Panc1 (cell line): ENCODE measurements at regions not wholly inside any gene's neighbourhood (a gene's known extent, or its start where the extent isn't known, plus 50 kb on each side); places are given as distances from the start of the nearest gene placed in this dataset.

Source experiments
- CTCF ChIP-seq: fragments of 450-650 bp; IDR thresholded peaks from 2 replicates; pipeline ENCODE4 v1.5.1; 2017; ENCODE audit warnings: mild to moderate bottlenecking
- POLR2AphosphoS5 ChIP-seq: IDR thresholded peaks from 2 replicates; pipeline ENCODE4 v1.6.1; 2012; ENCODE audit warnings: mild to moderate bottlenecking, low read depth, low read length, moderate library complexity
- REST ChIP-seq, 2 experiments: IDR thresholded peaks; 2 replicates each; pipeline ENCODE4 v1.6.1; 2011 to 2012; ENCODE audit warnings: low read depth in 2 of 2, control low read depth in 1 of 2, low read length in 1 of 2, mild to moderate bottlenecking in 1 of 2, moderate library complexity in 1 of 2; ENCODE audit not compliant: insufficient read depth in 1 of 2
- SIN3A ChIP-seq: IDR thresholded peaks from 2 replicates; pipeline ENCODE4 v1.6.1; 2012; ENCODE audit warnings: low read depth, mild to moderate bottlenecking, low read length, moderate library complexity, borderline replicate concordance; ENCODE audit not compliant: insufficient read depth
- TCF7L2 ChIP-seq: IDR thresholded peaks from 2 replicates; pipeline ENCODE4 v1.6.1; 2011; ENCODE audit warnings: mild to moderate bottlenecking, low read depth, low read length, inconsistent platforms

DNA sequence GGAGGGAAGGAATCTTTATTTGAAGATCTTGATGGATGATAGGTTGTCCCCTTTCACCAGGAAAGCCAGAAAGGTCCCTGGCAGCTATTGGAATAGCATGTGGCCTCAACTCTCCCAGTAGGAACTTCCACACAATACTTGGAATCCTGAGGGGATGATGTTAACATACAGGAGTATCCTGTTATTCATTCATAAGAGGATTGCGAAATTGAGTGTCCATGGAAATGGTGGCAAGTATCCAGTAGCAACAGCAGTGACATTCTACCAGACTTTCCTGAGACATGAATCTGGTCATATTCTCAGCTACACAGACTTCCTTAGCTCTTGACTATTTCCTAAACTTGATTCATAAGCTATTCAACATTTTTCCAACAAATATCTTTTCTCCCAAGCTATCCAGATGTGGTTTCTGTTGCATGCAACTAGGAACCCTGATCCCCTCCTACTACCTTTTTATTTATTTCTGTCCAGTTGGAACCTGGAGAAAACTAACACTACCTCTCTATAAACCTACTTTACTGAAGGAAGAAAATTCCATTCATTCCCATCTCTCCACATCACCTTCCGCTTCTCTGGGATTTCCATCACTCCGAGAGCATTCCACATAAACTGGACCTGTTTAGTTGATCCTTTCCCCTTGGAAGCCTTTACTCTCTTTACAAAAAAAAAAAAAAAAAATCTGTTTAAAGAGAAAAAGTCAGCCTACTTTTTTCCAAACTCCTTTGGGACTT, 101.8 kb downstream of the ANXA5 start:
- no peak for TF ChIP-seq CTCF
- no peak for TF ChIP-seq REST (IDR thresholded peaks at IDR 0.05; ENCODE audit: insufficient read depth in 1 of 2, low read depth in 2 of 2, low read length in 1 of 2)
- TF ChIP-seq SIN3A = no peak
- TF ChIP-seq TCF7L2 = no peak
- TF ChIP-seq POLR2AphosphoS5 = no peak
